ENCODE measurements at regions not wholly inside any gene's neighbourhood (a gene's known extent, or its start where the extent isn't known, plus 50 kb on each side); places are given as distances from the start of the nearest gene placed in this dataset.

- Histone ChIP-seq H3K27me3 (ENCODE audit: control insufficient read depth, insufficient read depth, low read length) (no peaks in the 10 kb centered on the region), H3K9ac (ENCODE audit: low read length in 3 of 3) (no peak overlapping the region), H3K4me1 (ENCODE audit: control insufficient read depth in 2 of 3, insufficient read depth in 2 of 3, low read depth in 1 of 3, low read length in 3 of 3) (no peaks in the 10 kb centered on the region), H3K4me3 (ENCODE audit: low read length in 3 of 3) (no peak overlapping the region), H3K36me3 (ENCODE audit: control insufficient read depth in 2 of 3, insufficient read depth in 3 of 3, low read length in 3 of 3) (no peaks in the 10 kb centered on the region), H3K9me3 (ENCODE audit: control insufficient read depth in 2 of 3, insufficient read depth in 1 of 3, low read length in 3 of 3) (no peaks in the 10 kb centered on the region), H3K27ac (ENCODE audit: low read depth in 2 of 2, low read length in 2 of 2) (no peak overlapping the region)
- no peak for TF ChIP-seq CTCF (IDR thresholded peaks at IDR 0.05; ENCODE audit: borderline replicate concordance, extremely low read depth, insufficient read depth)
- DNase-seq (no peak), FAIRE-seq (no peak)
- intact Hi-C loops (cut with DNase I): no loop called here
Measured at GRCh38 chr5:152185547-152186245, 219.4 kb downstream of the NMUR2 start.

- no peak overlapping the region for H3K9ac ChIP-seq (ENCODE audit: low read length in 3 of 3)
- intact Hi-C loops (cut with DNase I): no loop called here
- no peaks in the 10 kb centered on the region for H3K36me3 ChIP-seq (ENCODE audit: control insufficient read depth in 2 of 3, insufficient read depth in 3 of 3, low read length in 3 of 3)
- H3K4me1 ChIP-seq (ENCODE audit: control insufficient read depth in 2 of 3, insufficient read depth in 2 of 3, low read depth in 1 of 3, low read length in 3 of 3): no peaks in the 10 kb centered on the region
- no peak overlapping the region for H3K27ac ChIP-seq (ENCODE audit: low read depth in 2 of 2, low read length in 2 of 2)
- H3K4me3 ChIP-seq (ENCODE audit: low read length in 3 of 3): no peak overlapping the region
- DNase-seq (no peak), FAIRE-seq (no peak)
- TF ChIP-seq CTCF (IDR thresholded peaks at IDR 0.05; ENCODE audit: borderline replicate concordance, extremely low read depth, insufficient read depth): no peak
- H3K9me3 ChIP-seq (ENCODE audit: control insufficient read depth in 2 of 3, insufficient read depth in 1 of 3, low read length in 3 of 3): peaks cover 0 to 2% (median 0%) of the 10 kb centered on the region in 3 donors
- H3K27me3 ChIP-seq (ENCODE audit: control insufficient read depth, insufficient read depth, low read length): no peaks in the 10 kb centered on the region
Measured at GRCh38 chr5:152184266-152184665, 220.8 kb downstream of the NMUR2 start.

- no peak for TF ChIP-seq CTCF (IDR thresholded peaks at IDR 0.05; ENCODE audit: borderline replicate concordance, extremely low read depth, insufficient read depth)
- DNase-seq (no peak), FAIRE-seq (no peak)
- no peak overlapping the region for H3K9ac ChIP-seq (ENCODE audit: low read length in 3 of 3)
- no peaks in the 10 kb centered on the region for H3K36me3 ChIP-seq (ENCODE audit: control insufficient read depth in 2 of 3, insufficient read depth in 3 of 3, low read length in 3 of 3)
- no peaks in the 10 kb centered on the region for H3K4me1 ChIP-seq (ENCODE audit: control insufficient read depth in 2 of 3, insufficient read depth in 2 of 3, low read depth in 1 of 3, low read length in 3 of 3)
- H3K27me3 ChIP-seq (ENCODE audit: control insufficient read depth, insufficient read depth, low read length): no peaks in the 10 kb centered on the region
- H3K27ac ChIP-seq (ENCODE audit: low read depth in 2 of 2, low read length in 2 of 2): no peak overlapping the region
- intact Hi-C loops (cut with DNase I): no loop called here
- no peak overlapping the region for H3K4me3 ChIP-seq (ENCODE audit: low read length in 3 of 3)
- peaks cover 0 to 2% (median 0%) of the 10 kb centered on the region in 3 donors for H3K9me3 ChIP-seq (ENCODE audit: control insufficient read depth in 2 of 3, insufficient read depth in 1 of 3, low read length in 3 of 3)
Measured at GRCh38 chr5:152181461-152181860, 223.6 kb downstream of the NMUR2 start.

GRCh38 chr5:152178350-152178699 lies 226.8 kb downstream of the NMUR2 start:
- no peak overlapping the region for H3K4me3 ChIP-seq (ENCODE audit: low read length in 3 of 3)
- intact Hi-C loops (cut with DNase I): no loop called here
- no peak overlapping the region for H3K9ac ChIP-seq (ENCODE audit: low read length in 3 of 3)
- FAIRE-seq: no peak
- DNase-seq: no peak
- H3K27me3 ChIP-seq (ENCODE audit: control insufficient read depth, insufficient read depth, low read length): no peaks in the 10 kb centered on the region
- no peak overlapping the region for H3K27ac ChIP-seq (ENCODE audit: low read depth in 2 of 2, low read length in 2 of 2)
- H3K4me1 ChIP-seq (ENCODE audit: control insufficient read depth in 2 of 3, insufficient read depth in 2 of 3, low read depth in 1 of 3, low read length in 3 of 3): no peaks in the 10 kb centered on the region
- no peaks in the 10 kb centered on the region for H3K36me3 ChIP-seq (ENCODE audit: control insufficient read depth in 2 of 3, insufficient read depth in 3 of 3, low read length in 3 of 3)
- H3K9me3 ChIP-seq (ENCODE audit: control insufficient read depth in 2 of 3, insufficient read depth in 1 of 3, low read length in 3 of 3): peaks cover 0 to 2% (median 0%) of the 10 kb centered on the region in 3 donors
- TF ChIP-seq CTCF (IDR thresholded peaks at IDR 0.05; ENCODE audit: borderline replicate concordance, extremely low read depth, insufficient read depth): no peak
